Tibial nerve (tissue), 3 donors: ENCODE measurements at regions not wholly inside any gene's neighbourhood (a gene's known extent, or its start where the extent isn't known, plus 50 kb on each side); places are given as distances from the start of the nearest gene placed in this dataset.

Experiments used
- POLR2A ChIP-seq, 2 donors: fragments of 450-650 bp; IDR thresholded peaks; one replicate each; pipeline ENCODE4 v1.6.1; 2017; ENCODE audit warnings: antibody characterized with exemption in 2 of 2, mild to moderate bottlenecking in 2 of 2, moderate library complexity in 2 of 2
- TF ChIP-seq, protein P1 (sequence below), 5 experiments: fragments of 200-600 bp in 3 of 5; fragments of 450-650 bp in 2 of 5; sonication (generic) in 3 of 5; IDR thresholded peaks; one replicate each; pipeline ENCODE4 v1.5.1; 2016 to 2019; ENCODE audit warnings: antibody characterized with exemption in 5 of 5, mild to moderate bottlenecking in 3 of 5, moderate library complexity in 2 of 5

DNA sequence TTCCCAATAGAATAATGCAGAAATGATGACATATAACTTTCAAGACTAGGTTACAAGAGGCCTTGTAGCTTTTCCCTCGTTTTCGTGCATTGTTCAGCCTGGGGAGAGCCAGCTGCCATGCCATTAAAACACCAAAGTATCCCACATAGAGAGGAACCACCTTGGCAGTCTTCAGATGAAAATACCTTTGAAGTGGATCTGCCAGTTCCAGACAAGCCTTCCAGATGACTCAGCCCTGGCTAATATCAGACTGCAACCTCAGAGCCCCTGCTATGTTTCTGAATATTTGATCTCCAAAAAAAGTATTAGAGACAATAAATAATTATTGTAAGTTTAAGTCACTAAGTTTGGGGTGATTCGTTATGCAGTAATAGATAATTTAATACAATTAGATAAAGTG lies 294.3 kb upstream of the GBE1 start:
- TF ChIP-seq, protein P1, sequence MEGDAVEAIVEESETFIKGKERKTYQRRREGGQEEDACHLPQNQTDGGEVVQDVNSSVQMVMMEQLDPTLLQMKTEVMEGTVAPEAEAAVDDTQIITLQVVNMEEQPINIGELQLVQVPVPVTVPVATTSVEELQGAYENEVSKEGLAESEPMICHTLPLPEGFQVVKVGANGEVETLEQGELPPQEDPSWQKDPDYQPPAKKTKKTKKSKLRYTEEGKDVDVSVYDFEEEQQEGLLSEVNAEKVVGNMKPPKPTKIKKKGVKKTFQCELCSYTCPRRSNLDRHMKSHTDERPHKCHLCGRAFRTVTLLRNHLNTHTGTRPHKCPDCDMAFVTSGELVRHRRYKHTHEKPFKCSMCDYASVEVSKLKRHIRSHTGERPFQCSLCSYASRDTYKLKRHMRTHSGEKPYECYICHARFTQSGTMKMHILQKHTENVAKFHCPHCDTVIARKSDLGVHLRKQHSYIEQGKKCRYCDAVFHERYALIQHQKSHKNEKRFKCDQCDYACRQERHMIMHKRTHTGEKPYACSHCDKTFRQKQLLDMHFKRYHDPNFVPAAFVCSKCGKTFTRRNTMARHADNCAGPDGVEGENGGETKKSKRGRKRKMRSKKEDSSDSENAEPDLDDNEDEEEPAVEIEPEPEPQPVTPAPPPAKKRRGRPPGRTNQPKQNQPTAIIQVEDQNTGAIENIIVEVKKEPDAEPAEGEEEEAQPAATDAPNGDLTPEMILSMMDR (IDR thresholded peaks at IDR 0.05): no peak
- TF ChIP-seq POLR2A (IDR thresholded peaks at IDR 0.05): no peak
